ENCODE measurements at regions not wholly inside any gene's neighbourhood (a gene's known extent, or its start where the extent isn't known, plus 50 kb on each side); places are given as distances from the start of the nearest gene placed in this dataset.
"Not testable (repeated sequence)": the region's sequence is repeated elsewhere in the genome, so short reads cannot be mapped to it uniquely, and the experiment has no call there.

DNA sequence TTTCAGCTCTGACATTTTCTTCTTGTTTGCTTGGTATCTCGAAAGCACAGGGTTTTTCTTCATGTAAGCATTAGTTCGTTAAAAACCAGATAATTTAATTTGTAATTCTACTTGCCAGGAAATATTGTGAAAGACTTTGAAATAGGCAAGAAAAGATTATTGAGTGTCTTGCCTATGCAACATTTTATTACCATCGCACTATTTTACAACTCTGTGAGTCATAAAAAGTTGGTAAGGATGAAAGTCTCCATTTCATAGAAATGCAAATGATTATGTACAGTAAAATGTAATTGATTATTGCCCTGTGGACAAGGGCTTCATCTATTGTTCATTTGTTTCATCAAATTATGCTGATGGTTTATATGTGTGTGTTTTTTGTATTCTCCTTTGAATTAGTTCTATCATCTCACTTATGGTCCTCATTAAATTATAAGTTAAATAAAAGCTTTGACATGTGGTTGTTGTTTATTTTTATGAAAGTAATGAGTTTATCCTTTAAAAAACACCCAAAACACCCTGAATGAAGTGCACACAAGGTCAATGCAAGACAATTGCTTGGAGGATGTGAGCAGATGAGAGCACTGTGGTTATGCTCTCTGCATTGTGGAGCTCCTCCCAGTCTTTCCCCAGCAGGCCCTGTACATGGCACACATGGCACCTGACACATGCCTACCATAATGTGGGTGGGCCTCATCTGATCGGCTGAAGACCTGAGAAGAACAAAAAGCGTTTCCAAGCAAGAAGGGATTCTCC is 230.8 kb downstream of the CXCL12 start:
- no peaks in the 10 kb centered on the region for H3K4me1 ChIP-seq (ENCODE audit: control insufficient read depth, insufficient read depth, low read length, unreplicated experiment)
- H3K27ac ChIP-seq (ENCODE audit: low read depth, low read length): no peak overlapping the region
- H3K4me3 ChIP-seq (ENCODE audit: low read depth, low read length): no peak overlapping the region
- H3K79me2 ChIP-seq (ENCODE audit: control insufficient read depth, insufficient read depth, low read length, unreplicated experiment): no peaks in the 10 kb centered on the region
- no peak overlapping the region for H2AFZ ChIP-seq (ENCODE audit: low read length, unreplicated experiment)
- no peaks in the 10 kb centered on the region for H3K36me3 ChIP-seq (ENCODE audit: insufficient read depth, low read length)
- no peaks in the 10 kb centered on the region for H3K27me3 ChIP-seq (ENCODE audit: insufficient read depth, low read length)

DNA sequence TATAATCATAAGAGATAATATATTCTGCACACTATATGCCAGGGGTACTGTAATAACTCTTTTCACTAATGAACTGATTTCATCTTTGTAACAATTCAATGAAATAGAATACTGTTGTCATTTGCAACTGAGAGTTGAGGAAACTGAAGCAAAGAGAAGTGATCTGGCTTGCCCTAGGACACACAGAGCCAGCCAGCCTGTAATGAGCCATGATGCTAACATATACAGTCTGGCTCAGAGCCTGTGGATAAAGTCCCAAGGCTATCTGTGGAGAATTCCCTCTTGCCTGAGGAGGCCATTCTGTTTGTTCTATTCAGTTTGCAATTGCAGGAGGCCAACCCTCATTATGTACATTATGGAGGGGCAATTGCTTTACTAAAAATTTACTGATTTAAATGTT is 241.3 kb downstream of the CXCL12 start:
- H3K27me3 ChIP-seq (ENCODE audit: insufficient read depth, low read length): 0 out of 2 replicates have a peak, but pooled peaks cover 6% of the 10 kb centered on the region
- H3K4me3 ChIP-seq (ENCODE audit: low read depth, low read length): no peak overlapping the region
- no peak overlapping the region for H2AFZ ChIP-seq (ENCODE audit: low read length, unreplicated experiment)
- H3K79me2 ChIP-seq (ENCODE audit: control insufficient read depth, insufficient read depth, low read length, unreplicated experiment): no peaks in the 10 kb centered on the region
- H3K36me3 ChIP-seq (ENCODE audit: insufficient read depth, low read length): no peaks in the 10 kb centered on the region
- H3K27ac ChIP-seq (ENCODE audit: low read depth, low read length): no peak overlapping the region
- H3K4me1 ChIP-seq (ENCODE audit: control insufficient read depth, insufficient read depth, low read length, unreplicated experiment): no peaks in the 10 kb centered on the region

DNA sequence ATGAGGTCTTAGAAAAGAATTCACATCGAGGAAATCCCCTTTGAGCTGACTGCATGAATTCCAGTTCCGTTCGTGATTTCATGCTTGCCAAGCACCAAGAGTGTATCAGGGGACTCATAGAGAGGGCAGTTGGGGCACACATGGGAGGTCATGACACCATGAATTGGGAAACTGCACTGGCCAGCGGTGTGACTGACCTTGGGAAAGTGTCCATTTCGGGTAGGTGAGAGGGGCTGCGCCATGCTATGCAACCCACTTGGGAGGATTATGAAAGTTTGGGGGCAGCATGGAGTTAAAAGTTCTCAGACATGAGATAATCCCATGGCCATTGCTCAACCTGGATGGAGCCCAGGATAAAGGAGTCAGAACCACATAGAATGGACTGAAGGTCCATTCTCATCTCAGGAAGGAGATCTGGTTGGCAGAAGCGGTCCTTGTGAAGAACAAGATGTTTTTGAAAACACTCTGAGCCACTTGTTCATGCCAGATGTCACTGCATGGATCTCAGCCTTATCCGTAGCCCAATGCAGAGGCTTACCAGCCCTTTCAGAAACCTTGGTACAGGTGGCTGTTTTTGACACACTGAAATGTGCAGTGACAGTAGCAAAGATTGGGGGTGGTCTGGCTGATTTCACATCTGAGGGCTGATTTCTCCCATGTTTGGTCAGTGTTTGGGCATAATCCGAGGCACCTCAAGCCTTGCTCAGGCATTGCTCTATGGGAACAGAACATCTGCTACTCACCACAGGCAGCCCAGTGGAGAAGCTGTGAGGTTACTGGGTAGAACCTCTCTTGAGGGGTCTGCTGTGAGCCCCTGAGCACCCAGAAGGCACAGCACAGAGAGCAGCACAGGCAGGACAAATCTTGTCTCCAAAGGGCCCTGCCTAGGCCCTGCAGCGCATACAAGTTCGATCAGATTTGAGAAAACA is 252.3 kb downstream of the CXCL12 start:
- no peaks in the 10 kb centered on the region for H3K36me3 ChIP-seq (ENCODE audit: insufficient read depth, low read length)
- no peaks in the 10 kb centered on the region for H3K79me2 ChIP-seq (ENCODE audit: control insufficient read depth, insufficient read depth, low read length, unreplicated experiment)
- no peaks in the 10 kb centered on the region for H3K4me1 ChIP-seq (ENCODE audit: control insufficient read depth, insufficient read depth, low read length, unreplicated experiment)
- no peak overlapping the region for H2AFZ ChIP-seq (ENCODE audit: low read length, unreplicated experiment)
- H3K27me3 ChIP-seq (ENCODE audit: insufficient read depth, low read length): peaks cover 38% of the 10 kb centered on the region
- H3K27ac ChIP-seq (ENCODE audit: low read depth, low read length): no peak overlapping the region
- no peak overlapping the region for H3K4me3 ChIP-seq (ENCODE audit: low read depth, low read length)

DNA sequence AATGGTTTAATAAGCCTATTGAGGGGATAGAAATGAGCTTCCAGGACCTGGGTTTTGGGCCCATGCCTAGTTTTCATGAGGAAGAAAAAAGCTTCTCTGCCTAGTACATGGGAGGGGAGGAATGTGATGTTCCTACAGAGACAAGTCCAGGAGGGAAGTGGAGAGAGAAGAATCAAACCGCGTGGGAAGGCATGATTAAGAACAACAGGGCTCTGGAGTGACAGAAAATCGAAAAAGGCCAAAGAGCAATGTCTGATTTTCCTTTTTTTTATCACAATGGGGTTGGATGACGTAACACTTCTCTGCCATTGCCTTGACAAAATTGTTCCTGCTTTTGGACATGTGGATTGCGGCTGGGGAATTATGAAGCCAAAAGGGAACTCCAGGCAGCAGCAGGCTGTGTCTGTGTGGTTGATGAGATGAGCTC is 258.6 kb downstream of the CXCL12 start:
- H3K4me1 ChIP-seq (ENCODE audit: control insufficient read depth, insufficient read depth, low read length, unreplicated experiment): no peaks in the 10 kb centered on the region
- no peak overlapping the region for H3K27ac ChIP-seq (ENCODE audit: low read depth, low read length)
- H2AFZ ChIP-seq (ENCODE audit: low read length, unreplicated experiment): no peak overlapping the region
- peaks cover 15% of the 10 kb centered on the region; the same call in 1 of the 2 replicates for H3K27me3 ChIP-seq (ENCODE audit: insufficient read depth, low read length)
- H3K36me3 ChIP-seq (ENCODE audit: insufficient read depth, low read length): no peaks in the 10 kb centered on the region
- H3K79me2 ChIP-seq (ENCODE audit: control insufficient read depth, insufficient read depth, low read length, unreplicated experiment): no peaks in the 10 kb centered on the region
- no peak overlapping the region for H3K4me3 ChIP-seq (ENCODE audit: low read depth, low read length)

DNA sequence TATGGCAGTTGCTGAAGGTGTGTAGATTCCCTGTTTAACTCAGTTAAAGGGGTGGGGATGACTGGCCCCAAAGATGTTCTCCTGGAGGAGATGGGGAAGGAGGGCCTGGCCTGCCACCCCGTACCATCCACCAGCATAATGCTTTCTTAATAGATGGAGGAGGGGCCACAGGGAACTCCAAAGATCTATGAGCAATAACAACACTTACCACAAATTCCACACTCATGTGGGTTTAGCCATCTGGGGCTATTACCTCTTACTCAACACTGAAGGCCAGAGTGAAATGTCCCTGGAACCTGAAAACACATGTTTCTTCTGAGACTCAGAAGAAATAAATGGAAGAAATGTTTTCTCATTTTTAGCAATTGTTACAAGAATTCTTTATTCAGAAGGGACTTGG is 259.0 kb downstream of the CXCL12 start:
- Histone ChIP-seq H3K4me1 (ENCODE audit: control insufficient read depth, insufficient read depth, low read length, unreplicated experiment) (no peaks in the 10 kb centered on the region), H3K4me3 (ENCODE audit: low read depth, low read length) (no peak overlapping the region), H3K27ac (ENCODE audit: low read depth, low read length) (no peak overlapping the region), H3K36me3 (ENCODE audit: insufficient read depth, low read length) (no peaks in the 10 kb centered on the region), H2AFZ (ENCODE audit: low read length, unreplicated experiment) (no peak overlapping the region), H3K27me3 (ENCODE audit: insufficient read depth, low read length) (peaks cover 15% of the 10 kb centered on the region; the same call in 1 of the 2 replicates), H3K79me2 (ENCODE audit: control insufficient read depth, insufficient read depth, low read length, unreplicated experiment) (no peaks in the 10 kb centered on the region)

DNA sequence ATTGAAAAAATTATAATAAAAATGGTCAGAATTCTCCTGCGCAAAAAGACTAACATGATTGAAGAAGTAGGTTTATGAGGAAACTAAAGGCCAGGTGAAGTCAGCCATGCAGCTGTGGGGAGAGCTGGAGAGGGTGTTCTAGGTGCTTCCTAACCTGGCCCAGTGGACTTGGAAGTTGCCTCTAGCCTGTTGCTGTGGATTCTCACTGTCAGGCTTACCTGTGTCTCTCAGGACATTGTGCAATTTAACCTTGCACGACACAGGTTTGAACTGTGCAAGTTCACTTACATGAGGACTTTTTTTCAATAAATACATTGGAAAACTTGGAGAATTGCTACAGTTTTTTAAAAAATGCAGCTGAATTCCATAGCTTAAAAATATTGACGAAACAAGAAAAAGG is 266.4 kb downstream of the CXCL12 start:
- Histone ChIP-seq H2AFZ (ENCODE audit: low read length, unreplicated experiment) (no peak overlapping the region), H3K27me3 (ENCODE audit: insufficient read depth, low read length) (peaks cover 46% of the 10 kb centered on the region), H3K27ac (ENCODE audit: low read depth, low read length) (no peak overlapping the region), H3K4me3 (ENCODE audit: low read depth, low read length) (no peak overlapping the region), H3K4me1 (ENCODE audit: control insufficient read depth, insufficient read depth, low read length, unreplicated experiment) (no peaks in the 10 kb centered on the region), H3K79me2 (ENCODE audit: control insufficient read depth, insufficient read depth, low read length, unreplicated experiment) (no peaks in the 10 kb centered on the region), H3K36me3 (ENCODE audit: insufficient read depth, low read length) (no peaks in the 10 kb centered on the region)

- Histone ChIP-seq H3K79me2 (ENCODE audit: control insufficient read depth, insufficient read depth, low read length, unreplicated experiment) (no peaks in the 10 kb centered on the region), H2AFZ (ENCODE audit: low read length, unreplicated experiment) (no peak overlapping the region), H3K4me3 (ENCODE audit: low read depth, low read length) (no peak overlapping the region), H3K27me3 (ENCODE audit: insufficient read depth, low read length) (peaks cover 43% of the 10 kb centered on the region), H3K4me1 (ENCODE audit: control insufficient read depth, insufficient read depth, low read length, unreplicated experiment) (no peaks in the 10 kb centered on the region), H3K27ac (ENCODE audit: low read depth, low read length) (no peak overlapping the region), H3K36me3 (ENCODE audit: insufficient read depth, low read length) (no peaks in the 10 kb centered on the region)
These were observed 268.4 kb downstream of the CXCL12 start for GRCh38 chr10:44116474-44116873.

DNA sequence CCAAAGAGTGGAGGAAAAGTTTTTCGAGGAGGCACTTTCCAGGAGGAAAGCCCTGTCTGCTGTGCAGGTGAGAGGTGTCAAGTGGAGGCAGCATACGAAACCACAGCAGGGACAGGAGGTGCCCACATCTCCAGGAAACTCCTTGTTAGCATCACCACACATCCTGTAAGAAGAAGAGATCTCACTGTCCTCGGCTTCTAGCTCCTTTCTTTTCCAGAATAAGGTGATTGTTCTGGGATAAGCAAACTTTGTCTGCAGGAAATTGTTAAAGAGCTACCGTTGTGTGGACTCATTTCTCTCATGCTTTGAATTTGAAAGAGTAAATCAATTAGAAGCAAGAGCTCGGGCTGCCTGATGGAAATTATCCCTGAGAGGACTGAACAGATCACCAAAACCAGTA is 269.4 kb downstream of the CXCL12 start:
- Histone ChIP-seq H3K27me3 (ENCODE audit: insufficient read depth, low read length) (peaks cover 43% of the 10 kb centered on the region), H3K36me3 (ENCODE audit: insufficient read depth, low read length) (no peaks in the 10 kb centered on the region), H3K27ac (ENCODE audit: low read depth, low read length) (no peak overlapping the region), H3K4me3 (ENCODE audit: low read depth, low read length) (no peak overlapping the region), H3K4me1 (ENCODE audit: control insufficient read depth, insufficient read depth, low read length, unreplicated experiment) (no peaks in the 10 kb centered on the region), H2AFZ (ENCODE audit: low read length, unreplicated experiment) (no peak overlapping the region), H3K79me2 (ENCODE audit: control insufficient read depth, insufficient read depth, low read length, unreplicated experiment) (no peaks in the 10 kb centered on the region)

- Histone ChIP-seq H2AFZ (ENCODE audit: low read length, unreplicated experiment) (no peak overlapping the region), H3K36me3 (ENCODE audit: insufficient read depth, low read length) (no peaks in the 10 kb centered on the region), H3K4me1 (ENCODE audit: control insufficient read depth, insufficient read depth, low read length, unreplicated experiment) (no peaks in the 10 kb centered on the region), H3K27ac (ENCODE audit: low read depth, low read length) (no peak overlapping the region), H3K79me2 (ENCODE audit: control insufficient read depth, insufficient read depth, low read length, unreplicated experiment) (no peaks in the 10 kb centered on the region), H3K27me3 (ENCODE audit: insufficient read depth, low read length) (peaks cover 37% of the 10 kb centered on the region), H3K4me3 (ENCODE audit: low read depth, low read length) (no peak overlapping the region)
These were observed 270.5 kb downstream of the CXCL12 start for GRCh38 chr10:44114441-44114840.

DNA sequence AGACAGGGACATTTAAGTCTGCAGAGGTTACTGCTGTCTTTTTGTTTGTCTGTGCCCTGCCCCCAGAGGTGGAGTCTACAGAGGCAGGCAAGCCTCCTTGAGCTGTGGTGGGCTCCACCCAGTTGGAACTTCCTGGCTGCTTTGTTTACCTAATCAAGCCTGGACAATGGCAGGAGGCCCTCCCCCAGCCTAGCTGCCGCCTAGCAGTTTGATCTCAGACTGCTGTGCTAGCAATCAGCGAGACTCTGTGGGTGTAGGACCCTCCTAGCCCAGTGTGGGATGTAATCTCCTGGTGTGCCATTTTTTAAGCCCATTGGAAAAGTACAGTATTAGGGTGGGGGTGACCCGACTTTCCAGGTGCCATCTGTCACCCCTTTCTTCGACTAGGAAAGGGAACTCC is 272.6 kb downstream of the CXCL12 start:
- H3K27me3 ChIP-seq (ENCODE audit: insufficient read depth, low read length): peaks cover 29% of the 10 kb centered on the region
- not testable (repeated sequence) for H3K36me3 ChIP-seq (ENCODE audit: insufficient read depth, low read length); H2AFZ ChIP-seq (ENCODE audit: low read length, unreplicated experiment); H3K4me1 ChIP-seq (ENCODE audit: control insufficient read depth, insufficient read depth, low read length, unreplicated experiment); H3K79me2 ChIP-seq (ENCODE audit: control insufficient read depth, insufficient read depth, low read length, unreplicated experiment); H3K4me3 ChIP-seq (ENCODE audit: low read depth, low read length); H3K27ac ChIP-seq (ENCODE audit: low read depth, low read length)

Measured in ACC112 (cell line).